WTC11 (cell line): ENCODE measurements at regions not wholly inside any gene's neighbourhood (a gene's known extent, or its start where the extent isn't known, plus 50 kb on each side); places are given as distances from the start of the nearest gene placed in this dataset.

Experiments
- CTCF ChIP-seq: fragments of 200-600 bp; IDR thresholded peaks from 2 replicates; pipeline ENCODE4 v1.8.0; 2022; ENCODE audit warnings: antibody characterized with exemption
- JUN ChIP-seq: sonication (generic); formaldehyde crosslinking; IDR thresholded peaks from 2 replicates; pipeline ENCODE4 v1.8.0; 2023; ENCODE audit warnings: mild to moderate bottlenecking, missing genetic modification reagents
- RELA ChIP-seq: sonication (generic); formaldehyde crosslinking; IDR thresholded peaks from 2 replicates; pipeline ENCODE4 v1.8.1; 2022; ENCODE audit warnings: missing genetic modification reagents, mild to moderate bottlenecking, borderline replicate concordance
- SP1 ChIP-seq: sonication (generic); formaldehyde crosslinking; conservative IDR thresholded peaks from 2 replicates; pipeline ENCODE4 v1.8.1; 2022; ENCODE audit warnings: missing genetic modification reagents
- ZNF121 ChIP-seq: sonication (generic); formaldehyde crosslinking; IDR thresholded peaks from 2 replicates; pipeline ENCODE4 v1.8.0; 2023; ENCODE audit warnings: missing genetic modification reagents
- ZNF219 ChIP-seq: sonication (generic); formaldehyde crosslinking; IDR thresholded peaks from 2 replicates; pipeline ENCODE4 v1.8.0; 2023; ENCODE audit warnings: missing genetic modification reagents, mild to moderate bottlenecking, borderline replicate concordance
- TF ChIP-seq, protein P1 (sequence below): sonication (generic); formaldehyde crosslinking; IDR thresholded peaks from 2 replicates; pipeline ENCODE4 v1.8.0; 2022; ENCODE audit warnings: missing genetic modification reagents
- TF ChIP-seq, protein P2 (sequence below): sonication (generic); formaldehyde crosslinking; IDR thresholded peaks from 2 replicates; pipeline ENCODE4 v1.8.1; 2023; ENCODE audit warnings: mild to moderate bottlenecking, missing genetic modification reagents, moderate library complexity
- TF ChIP-seq, protein P3 (sequence below): sonication (generic); formaldehyde crosslinking; IDR thresholded peaks from 2 replicates; pipeline ENCODE4 v1.8.1; 2023; ENCODE audit warnings: mild to moderate bottlenecking, missing genetic modification reagents
- TF ChIP-seq, protein P4 (sequence below): sonication (generic); formaldehyde crosslinking; IDR thresholded peaks from 2 replicates; pipeline ENCODE4 v1.8.0; 2022; ENCODE audit warnings: mild to moderate bottlenecking, missing genetic modification reagents
- TF ChIP-seq, protein P5 (sequence below): sonication (generic); formaldehyde crosslinking; IDR thresholded peaks from 2 replicates; pipeline ENCODE4 v1.8.1; 2023; ENCODE audit warnings: mild to moderate bottlenecking, missing genetic modification reagents

DNA sequence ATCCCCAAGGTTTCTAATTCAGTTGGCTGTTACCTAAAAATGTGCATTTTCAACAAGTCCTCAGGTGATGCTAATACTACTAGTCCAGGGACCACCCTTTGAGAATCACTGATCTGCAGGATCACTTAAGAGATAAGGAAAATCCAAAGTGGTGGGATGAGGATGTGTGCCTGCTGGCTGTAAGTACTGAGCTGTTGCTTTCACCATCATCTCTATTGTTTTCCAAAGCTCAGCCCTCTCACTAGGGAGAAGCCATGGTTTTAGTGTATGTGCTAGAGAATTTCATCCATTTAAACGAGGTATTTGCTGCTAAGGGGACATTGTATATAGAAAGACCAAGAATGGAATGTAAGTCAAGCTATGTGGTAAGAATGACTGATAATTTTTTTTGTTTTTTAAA lies 202.3 kb downstream of the KIF21A start:
- TF ChIP-seq CTCF: no peak
- TF ChIP-seq, protein P1, sequence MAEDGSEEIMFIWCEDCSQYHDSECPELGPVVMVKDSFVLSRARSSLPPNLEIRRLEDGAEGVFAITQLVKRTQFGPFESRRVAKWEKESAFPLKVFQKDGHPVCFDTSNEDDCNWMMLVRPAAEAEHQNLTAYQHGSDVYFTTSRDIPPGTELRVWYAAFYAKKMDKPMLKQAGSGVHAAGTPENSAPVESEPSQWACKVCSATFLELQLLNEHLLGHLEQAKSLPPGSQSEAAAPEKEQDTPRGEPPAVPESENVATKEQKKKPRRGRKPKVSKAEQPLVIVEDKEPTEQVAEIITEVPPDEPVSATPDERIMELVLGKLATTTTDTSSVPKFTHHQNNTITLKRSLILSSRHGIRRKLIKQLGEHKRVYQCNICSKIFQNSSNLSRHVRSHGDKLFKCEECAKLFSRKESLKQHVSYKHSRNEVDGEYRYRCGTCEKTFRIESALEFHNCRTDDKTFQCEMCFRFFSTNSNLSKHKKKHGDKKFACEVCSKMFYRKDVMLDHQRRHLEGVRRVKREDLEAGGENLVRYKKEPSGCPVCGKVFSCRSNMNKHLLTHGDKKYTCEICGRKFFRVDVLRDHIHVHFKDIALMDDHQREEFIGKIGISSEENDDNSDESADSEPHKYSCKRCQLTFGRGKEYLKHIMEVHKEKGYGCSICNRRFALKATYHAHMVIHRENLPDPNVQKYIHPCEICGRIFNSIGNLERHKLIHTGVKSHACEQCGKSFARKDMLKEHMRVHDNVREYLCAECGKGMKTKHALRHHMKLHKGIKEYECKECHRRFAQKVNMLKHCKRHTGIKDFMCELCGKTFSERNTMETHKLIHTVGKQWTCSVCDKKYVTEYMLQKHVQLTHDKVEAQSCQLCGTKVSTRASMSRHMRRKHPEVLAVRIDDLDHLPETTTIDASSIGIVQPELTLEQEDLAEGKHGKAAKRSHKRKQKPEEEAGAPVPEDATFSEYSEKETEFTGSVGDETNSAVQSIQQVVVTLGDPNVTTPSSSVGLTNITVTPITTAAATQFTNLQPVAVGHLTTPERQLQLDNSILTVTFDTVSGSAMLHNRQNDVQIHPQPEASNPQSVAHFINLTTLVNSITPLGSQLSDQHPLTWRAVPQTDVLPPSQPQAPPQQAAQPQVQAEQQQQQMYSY (CRISPR knock-in tag): no peak
- TF ChIP-seq, protein P2, sequence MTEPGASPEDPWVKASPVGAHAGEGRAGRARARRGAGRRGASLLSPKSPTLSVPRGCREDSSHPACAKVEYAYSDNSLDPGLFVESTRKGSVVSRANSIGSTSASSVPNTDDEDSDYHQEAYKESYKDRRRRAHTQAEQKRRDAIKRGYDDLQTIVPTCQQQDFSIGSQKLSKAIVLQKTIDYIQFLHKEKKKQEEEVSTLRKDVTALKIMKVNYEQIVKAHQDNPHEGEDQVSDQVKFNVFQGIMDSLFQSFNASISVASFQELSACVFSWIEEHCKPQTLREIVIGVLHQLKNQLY: no peak
- TF ChIP-seq, protein P3, sequence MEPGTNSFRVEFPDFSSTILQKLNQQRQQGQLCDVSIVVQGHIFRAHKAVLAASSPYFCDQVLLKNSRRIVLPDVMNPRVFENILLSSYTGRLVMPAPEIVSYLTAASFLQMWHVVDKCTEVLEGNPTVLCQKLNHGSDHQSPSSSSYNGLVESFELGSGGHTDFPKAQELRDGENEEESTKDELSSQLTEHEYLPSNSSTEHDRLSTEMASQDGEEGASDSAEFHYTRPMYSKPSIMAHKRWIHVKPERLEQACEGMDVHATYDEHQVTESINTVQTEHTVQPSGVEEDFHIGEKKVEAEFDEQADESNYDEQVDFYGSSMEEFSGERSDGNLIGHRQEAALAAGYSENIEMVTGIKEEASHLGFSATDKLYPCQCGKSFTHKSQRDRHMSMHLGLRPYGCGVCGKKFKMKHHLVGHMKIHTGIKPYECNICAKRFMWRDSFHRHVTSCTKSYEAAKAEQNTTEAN (CRISPR knock-in tag): no peak
- TF ChIP-seq, protein P4, sequence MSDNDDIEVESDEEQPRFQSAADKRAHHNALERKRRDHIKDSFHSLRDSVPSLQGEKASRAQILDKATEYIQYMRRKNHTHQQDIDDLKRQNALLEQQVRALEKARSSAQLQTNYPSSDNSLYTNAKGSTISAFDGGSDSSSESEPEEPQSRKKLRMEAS: no peak
- TF ChIP-seq, protein P5, sequence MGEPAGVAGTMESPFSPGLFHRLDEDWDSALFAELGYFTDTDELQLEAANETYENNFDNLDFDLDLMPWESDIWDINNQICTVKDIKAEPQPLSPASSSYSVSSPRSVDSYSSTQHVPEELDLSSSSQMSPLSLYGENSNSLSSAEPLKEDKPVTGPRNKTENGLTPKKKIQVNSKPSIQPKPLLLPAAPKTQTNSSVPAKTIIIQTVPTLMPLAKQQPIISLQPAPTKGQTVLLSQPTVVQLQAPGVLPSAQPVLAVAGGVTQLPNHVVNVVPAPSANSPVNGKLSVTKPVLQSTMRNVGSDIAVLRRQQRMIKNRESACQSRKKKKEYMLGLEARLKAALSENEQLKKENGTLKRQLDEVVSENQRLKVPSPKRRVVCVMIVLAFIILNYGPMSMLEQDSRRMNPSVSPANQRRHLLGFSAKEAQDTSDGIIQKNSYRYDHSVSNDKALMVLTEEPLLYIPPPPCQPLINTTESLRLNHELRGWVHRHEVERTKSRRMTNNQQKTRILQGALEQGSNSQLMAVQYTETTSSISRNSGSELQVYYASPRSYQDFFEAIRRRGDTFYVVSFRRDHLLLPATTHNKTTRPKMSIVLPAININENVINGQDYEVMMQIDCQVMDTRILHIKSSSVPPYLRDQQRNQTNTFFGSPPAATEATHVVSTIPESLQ (CRISPR knock-in tag): no peak
- no peak for TF ChIP-seq RELA (CRISPR knock-in tag)
- no peak for TF ChIP-seq ZNF219
- no peak for TF ChIP-seq SP1 (CRISPR knock-in tag)
- no peak for TF ChIP-seq ZNF121
- TF ChIP-seq JUN (CRISPR knock-in tag): no peak
